ENCODE measurements at regions not wholly inside any gene's neighbourhood (a gene's known extent, or its start where the extent isn't known, plus 50 kb on each side); places are given as distances from the start of the nearest gene placed in this dataset.

DNA sequence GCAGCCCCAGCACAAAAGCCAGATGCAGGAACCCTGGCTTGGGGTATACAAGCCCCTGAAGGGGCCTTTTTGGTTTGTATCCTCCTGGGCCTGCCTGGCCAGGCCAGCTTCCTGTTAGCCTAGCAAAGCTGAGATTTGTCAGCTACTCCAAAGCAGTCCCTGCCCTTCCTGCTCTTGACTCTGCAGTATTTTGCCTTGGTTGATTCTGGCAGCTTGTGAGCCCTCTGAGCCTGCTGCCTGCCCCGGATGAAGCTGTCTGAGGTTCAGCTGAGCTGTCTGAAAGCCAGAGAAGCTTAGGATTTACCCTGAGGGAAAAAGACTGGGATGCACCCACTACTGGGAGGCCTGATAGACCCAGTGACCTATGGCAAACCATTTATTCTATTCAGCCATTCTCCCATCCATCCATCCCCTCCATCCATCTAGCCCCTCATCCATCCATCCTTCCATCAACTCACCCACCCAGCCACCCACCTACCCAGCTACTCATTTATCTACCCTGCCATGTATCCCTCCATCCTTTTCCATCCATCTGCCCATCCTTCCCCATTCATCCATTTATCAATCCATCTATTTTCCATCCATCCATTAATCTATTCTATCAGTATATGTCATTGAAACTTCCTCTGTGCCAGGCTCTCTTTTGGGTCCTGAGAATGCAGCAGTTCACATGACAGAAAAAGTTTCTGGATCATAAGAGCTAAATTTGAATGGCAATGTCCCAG is 307.5 kb downstream of the DHX35 start:
- DNase-seq: no peak

DNA sequence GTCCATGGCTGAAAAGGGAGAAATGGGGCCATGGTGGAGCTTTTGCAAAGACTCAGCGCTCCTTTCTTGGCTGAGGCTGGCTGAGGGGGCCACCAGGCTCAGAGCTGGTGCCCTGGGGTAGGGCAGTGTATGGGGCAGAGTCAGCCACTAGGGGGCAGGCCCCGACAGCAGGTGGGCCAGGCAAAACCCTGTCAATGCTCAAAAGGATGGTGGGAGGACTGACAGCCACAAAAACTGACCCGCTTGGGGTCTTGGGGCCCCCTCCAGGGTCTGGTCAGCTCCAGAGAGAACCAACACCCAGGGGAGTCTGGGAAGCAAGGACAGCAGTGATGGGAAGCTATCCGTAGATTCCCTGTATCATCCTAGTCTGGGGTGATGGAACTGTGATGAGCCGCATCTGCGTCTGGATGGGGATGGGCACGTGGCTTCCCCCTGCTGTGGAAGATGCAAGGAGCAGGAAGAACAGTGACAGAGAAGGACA is 306.9 kb downstream of the DHX35 start:
- no peak for DNase-seq

DNA sequence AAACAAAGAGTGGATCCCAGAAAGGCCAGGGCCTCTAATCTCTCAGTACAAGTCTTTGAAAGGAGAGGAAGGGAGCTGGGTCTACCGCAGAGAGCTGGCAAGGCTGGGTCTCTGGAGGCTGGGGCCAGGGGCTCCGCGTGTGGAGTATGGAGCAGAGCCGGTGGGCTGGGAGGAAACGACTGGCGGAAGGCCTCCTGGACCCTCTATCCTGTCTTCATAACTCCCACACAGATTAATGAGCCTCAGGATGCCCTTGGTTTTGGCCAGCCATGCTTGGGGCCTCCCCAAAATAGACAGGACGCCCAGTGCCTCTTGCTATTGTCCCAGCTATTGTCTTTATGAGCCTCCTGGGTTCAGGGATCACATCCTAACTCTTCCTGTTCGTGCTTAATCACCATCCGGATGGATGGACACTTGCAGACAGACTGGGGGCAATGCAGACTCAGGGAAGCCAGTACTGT is 306.4 kb downstream of the DHX35 start:
- DNase-seq: no peak

DNA sequence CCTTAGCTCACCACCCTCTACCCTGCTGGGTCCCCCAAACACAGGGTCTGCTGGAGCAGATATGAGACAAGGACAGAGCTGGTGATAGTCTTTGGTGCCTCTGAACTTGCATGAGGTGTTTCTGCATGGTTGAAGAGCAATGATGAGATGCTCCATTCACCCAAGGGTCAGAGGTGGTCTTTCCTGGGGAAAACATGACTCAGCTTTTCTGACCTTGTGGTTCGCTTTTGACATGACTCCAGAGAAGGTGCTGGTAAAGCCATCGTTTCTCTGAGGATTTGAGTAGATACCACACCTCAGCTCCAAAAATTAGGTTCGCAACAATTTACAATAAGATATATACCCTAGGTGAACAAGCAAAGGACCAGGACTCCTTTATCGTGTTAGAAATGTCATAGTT is 304.8 kb downstream of the DHX35 start:
- DNase-seq: no peak

DNA sequence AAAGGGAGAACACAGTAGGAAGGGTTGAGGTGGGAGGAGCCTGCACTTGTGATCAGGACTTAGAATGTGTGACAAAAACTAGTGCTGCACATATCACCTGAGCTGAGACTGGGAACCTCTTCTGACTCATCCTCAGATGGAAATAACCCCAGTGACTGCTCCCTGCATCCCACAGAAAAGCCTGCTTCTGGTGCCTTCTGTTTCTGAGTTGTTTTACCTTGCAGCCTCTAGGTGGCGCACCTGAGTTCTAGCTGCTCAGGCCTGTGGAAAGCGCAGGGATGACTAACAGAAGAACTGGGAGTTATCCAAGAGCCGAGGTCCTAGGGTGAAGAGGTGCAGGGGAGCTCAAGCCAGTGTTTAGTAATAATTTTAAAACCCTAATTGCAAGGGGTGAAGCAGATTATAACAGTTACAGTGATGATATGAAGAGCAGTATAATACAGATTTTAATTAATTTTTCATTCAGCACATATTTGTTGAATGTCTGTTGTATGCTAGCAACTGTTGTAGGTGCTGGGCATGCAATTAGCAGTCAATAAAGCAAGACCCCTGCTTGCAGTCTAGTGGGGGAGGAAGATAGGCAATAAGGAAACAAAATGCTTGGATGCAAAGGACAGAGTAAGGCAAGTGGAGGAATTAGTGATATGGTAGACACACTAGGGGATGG is 302.5 kb downstream of the DHX35 start:
- DNase-seq: no peak

DNA sequence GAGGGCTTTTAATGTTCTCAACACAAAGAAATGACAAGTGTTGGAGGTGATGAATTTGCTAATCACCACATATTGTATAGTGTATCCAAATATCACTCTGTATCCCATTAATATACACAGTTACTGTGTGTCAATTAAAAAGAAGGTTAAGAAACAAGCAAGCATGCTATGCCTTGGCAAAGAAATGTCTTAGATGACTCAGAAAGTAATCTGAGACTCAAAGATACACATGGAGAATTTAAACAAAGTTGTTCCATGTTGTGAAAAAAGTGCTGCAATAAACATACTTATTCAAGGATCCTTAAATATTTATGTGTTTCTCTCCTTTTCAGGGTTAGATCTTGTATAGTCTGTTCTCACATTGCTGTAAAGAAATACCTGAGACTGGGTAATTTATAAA is 300.9 kb downstream of the DHX35 start:
- no peak for DNase-seq

DNA sequence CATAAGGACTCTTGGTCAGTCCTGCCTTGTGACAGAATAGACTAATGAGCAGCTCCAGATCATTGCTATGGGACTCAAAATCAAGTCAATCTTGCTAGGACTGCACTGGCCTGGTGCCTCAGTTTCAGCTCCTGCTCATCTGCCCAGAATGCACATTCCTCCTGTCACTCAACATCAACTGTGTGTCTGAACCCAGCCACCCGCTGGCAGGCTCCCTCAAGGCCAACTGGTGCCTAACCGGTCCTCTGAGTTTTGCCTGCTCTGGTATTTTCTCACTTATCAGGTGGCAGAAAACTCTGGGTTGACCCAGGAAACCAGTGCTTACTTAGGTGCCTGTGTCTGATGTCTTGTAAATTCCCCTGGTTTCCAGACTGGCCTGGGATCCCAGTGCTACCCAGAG is 297.7 kb downstream of the DHX35 start:
- no peak for DNase-seq

DNA sequence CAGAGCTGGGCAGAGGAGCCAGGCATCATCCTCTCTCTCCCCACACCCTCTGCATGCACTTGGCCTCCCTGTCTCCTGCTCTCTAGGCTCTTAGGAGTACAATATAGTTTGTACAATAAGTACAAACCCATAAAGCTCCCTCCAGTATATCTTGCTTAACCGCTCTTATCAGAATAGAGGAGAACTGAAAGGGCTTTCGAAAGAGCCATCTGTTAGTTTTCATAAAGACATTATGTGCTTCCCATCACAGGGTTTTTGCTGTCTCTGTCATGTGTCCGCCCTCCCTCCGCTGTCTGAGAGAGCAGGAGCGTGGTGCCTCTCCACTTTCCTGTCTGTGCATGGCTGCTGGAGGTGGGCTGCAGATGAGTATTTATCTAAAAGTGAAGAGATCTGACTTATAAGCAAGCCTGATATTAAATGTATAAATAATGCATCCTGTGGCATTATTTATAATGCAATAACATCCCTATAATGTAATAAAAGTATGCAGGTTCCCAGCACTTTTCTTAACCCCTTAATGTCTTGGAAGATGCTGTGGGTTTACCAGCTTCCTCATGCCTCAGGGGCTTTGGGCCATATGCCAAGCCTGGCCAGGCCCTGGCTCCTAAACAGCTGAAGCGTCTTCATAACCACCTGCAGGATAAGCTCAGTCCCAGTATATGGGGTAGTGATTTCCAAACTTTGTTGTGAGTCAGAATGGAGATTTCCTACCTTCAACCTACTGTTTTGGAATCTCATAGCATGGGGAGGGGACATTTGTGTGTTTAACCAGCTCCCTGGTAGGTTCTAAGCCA is 297.1 kb downstream of the DHX35 start:
- DNase-seq: no peak

DNA sequence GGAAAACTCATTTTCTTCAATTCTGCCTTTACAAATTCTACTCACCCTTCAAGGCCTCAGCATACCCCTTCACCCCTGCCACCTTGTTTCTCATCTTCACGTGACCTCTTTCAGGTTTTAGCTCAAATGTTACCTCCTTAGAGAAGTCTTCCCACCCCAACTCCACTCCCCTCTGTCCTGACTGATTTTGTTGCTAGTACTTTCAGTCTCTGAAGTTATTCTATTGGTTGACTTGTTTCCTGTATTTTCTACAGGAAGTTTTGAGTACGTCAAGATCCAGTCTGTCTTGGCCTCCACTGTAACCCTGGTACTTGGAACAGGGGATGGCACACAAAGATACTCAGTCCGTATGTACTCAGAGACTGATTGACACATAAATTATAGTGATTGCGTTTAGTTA is 296.1 kb downstream of the DHX35 start:
- DNase-seq: no peak

DNA sequence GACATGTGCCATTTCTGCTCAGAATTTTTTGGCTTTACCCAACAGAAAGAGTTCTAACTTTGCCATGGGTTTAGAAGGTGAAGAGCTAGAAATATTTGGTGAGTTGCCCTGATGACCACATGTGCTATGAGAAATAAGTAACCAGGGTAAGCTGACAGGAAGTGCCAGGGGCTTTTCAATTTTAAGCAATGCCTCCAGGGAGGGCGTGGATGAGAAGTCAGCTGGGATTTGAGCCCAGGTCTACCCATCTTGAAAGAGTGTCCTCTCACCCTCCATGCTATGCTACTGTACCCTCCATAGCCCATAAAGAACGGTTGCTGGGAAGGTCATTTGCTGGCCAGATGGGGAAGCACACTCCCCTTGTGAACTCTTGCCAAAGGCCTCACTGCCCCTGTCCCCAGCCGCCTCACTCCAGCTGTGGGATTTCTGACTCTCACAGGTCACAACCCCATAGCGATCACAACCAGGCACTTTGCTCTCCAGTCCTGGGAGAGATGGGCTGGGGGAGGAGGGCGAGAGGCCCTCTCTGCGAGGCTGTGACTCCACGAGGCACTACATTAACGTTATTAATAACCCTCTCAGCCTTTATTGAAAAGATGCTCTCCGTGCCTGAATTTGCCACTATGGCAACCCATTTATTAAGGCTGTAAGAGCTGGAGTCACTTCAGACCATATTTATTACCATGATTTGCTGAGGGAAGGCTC is 291.1 kb downstream of the DHX35 start:
- no peak for DNase-seq

DNA sequence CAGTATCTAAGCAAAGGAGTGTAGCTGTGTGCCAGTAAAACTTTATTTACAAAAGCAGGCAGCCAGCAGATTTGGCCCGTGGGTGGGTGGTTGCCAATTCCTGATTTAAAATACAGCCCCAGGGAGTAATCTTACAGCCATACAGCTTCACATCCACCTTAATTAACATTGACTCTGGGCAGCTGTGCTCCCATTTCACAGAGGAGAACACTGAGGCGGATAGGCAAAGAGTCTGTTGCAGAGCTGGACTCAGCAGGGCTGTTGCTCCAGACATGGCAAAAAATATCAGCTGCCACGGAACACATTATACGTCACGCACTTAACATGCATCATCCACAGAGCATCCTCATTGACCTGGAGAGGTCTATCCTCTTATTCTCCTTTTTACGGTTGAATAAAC is 289.9 kb downstream of the DHX35 start:
- no peak for DNase-seq

DNA sequence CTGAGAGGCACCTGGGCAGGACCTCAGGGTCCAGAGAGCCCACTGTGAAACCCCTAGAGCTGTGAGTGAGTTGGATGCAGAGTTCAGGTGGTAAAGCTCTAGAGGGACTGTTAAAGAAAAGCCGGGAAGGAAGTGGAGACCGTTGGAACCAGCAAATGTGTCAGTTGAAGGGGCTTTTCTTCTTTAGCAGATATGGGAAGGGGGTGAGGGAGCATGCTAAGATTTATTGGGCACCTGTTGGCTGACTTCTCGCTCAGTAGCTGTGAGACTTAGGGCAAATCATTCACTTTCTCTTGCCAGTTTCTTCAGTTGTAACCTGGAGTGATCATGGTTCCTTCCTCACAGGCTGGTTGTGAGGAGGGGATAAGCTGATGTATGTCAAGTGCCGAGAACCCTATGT is 287.7 kb downstream of the DHX35 start:
- DNase-seq: no peak

DNA sequence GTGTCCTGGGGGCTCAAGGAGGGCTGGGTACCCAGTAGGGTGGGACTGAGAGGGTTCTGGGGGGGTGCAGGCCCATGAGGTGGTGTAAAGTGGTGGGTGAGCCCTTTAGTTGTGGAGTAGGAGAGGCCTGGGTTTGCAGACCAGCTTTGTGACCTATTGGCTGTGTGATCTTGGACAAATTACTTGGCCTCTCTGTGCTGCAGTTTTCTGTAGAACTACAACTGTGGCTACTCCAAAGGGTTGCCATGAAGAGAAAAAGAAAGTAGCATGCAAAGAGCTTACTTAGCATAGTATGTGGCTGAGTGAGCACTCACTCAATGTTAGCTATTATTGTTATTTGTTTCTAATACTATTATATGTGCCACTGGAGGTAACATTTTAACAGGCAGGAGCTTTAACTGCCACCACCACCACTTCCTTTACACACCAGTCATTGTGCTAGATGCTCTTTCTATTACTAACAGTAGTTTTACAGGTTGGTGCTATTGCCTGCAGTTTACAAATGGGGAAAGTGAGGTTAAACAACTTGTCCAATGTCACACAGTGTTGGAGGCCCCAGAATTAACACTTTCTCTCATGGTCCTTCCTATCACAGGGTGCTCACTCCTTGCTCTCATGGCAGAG is 286.8 kb downstream of the DHX35 start:
- DNase-seq: no peak

DNA sequence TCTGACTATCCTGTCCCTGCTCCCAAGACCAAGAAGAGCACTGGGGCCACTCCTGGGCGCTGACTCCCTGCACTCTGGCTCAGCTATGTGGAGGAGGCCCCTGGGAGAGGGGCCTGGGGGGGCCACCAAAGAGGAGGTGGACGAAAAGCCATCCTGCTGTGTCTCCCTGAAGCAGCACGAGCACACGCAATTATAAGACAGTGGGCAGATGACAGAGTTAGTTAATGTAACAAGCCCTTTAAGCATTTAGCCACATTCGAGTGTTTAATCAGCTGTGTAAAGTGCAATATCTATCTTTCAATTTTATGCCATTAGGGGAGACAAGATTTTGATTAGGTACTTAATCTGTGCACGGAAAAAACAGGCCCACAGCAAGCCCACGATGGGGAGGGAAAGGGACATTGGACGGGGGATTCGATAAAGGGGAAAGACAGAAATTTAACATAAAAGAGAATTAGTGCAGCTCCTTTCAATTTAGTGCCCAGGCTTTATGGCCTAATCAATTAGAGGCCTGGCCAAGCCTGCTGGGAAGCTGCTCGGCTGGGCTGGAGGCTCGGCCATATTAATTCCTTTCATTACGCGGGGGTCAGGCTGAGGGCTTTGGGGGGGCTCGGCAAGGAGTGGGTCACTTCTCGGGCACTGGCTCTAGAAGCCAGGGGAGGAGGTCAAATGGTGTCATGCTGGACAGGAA is 286.2 kb downstream of the DHX35 start:
- no peak for DNase-seq

DNA sequence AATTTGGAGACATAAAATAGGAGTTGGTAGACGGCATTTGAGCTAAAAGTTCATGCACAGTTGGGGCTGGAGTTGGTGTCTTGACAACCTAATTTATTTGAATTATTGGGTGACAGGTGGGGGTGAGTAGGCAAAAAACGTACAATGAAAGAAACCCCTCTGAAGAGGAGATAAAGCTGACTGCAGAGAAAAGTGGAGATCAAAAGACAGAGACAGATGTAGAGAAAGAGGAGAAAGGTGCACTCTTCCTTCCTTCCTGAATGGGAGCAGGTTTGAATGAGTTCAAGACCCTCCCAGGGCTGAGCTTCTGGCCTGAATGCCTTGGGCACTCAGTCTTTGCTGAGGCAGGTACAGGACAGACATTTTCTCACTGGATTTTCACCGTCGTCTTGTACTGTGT is 284.3 kb downstream of the DHX35 start:
- no peak for DNase-seq

DNA sequence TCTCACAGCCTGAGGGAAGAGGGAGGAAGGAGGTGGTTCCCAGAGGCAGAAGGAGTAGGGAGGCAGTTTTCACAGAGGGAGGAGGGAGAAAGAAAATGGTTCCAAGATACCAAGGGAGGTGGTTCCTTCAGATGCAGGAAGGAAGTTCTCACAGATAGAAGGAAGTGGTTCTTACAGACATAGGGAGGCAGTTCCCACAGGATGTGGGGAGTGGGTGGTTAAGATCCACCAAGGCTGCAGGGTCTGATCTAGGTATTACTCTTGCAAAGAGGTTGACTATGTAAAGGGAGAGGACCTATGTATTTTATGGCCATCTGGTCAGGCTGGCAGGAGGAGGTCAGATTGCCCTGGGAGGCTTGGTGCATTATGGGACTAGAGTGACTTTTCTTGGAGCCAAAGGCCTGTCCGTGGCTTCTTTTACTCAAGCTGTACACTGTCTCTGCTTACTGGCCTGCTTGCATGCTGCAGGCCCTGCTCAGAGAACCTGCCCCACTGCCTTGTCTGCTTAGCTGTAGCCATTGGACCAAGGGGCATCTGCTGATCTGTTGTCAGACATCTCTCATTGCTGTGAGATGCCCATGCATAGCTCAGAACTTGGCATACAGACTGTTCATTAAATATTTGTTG is 283.7 kb downstream of the DHX35 start:
- DNase-seq: no peak

DNA sequence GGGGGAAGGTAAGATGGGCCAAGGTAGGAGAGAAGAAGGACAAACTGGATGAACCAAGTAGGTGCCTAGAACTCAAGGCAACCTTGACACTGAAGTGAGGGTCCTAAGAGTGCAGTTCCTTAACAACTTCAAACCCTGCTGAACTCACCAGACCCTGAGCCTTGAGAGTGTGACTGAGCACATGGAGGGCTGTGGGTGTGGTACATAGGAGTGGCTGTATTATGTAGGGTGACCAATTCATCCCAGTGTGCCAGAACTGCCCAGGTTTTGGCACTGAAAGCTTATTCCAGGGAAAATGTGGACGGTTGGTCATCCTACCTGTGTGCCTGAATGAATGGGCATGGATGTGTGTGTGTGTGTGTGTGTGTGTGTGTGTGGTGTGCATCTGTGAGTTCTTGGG is 281.8 kb downstream of the DHX35 start:
- DNase-seq: no peak

DNA sequence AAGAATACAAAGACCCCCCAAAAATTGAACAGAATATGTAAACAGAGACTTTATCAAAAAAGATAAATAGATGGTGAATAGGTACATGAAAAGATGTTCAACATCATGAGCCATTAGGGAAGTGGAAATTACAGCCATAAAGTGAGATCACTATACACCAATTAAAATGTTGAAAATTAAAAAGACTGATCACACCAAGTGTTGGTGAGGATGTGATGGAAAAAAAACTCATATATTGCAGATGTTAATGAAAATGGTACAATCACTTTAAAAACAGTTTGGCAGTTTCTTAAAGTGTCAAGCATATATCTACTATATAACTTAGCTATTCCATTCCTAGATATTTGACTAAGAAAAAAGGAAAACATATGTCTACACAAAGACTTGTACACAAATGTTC is 280.5 kb downstream of the DHX35 start:
- DNase-seq: no peak

DNA sequence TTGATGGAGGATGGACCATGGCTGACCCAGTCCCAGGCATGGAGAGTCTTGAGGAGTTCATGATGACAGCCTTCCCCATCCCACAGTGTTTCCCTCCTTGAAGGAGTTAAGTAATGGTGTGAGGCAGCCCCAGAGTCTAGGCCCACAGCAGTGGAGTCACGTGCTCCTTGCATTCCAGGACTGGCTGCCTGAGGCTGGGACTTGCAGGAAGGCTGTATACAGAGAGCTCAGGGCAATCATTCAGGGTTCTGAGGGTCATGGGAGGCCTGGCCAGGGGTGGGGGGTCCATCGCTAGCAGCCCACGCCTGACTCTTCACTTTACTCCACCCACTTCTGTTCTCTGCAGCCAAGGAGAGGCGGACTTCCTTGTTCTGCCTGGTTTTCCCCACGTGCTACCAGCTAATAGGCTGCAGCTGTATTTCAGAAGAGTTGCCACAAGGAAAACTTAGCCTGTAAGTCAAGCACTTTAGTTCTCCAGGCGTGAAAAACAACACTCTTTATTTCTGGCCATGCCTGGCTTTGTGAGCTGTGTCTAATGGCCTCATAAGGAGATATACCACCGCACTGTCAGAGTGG is 272.5 kb downstream of the DHX35 start:
- DNase-seq: no peak

DNA sequence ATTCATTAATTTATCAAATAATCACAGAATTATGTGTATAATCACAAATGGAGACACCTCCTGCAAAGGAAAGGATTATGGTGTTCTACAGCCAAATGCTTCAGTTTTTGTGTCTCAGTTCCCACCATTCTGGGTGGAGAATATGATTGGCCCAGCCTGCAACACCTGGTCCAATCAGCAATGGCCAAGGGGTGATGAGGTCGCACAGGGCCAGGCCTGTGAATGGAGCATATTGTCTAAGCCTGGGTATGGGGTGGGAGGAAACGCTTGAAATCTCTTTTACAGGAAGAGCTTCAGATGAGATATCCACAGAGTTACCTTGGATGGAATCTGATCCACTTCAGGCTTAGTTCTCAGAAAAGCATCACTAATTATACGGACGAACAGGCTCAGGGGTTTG is 271.6 kb downstream of the DHX35 start:
- no peak for DNase-seq

DNA sequence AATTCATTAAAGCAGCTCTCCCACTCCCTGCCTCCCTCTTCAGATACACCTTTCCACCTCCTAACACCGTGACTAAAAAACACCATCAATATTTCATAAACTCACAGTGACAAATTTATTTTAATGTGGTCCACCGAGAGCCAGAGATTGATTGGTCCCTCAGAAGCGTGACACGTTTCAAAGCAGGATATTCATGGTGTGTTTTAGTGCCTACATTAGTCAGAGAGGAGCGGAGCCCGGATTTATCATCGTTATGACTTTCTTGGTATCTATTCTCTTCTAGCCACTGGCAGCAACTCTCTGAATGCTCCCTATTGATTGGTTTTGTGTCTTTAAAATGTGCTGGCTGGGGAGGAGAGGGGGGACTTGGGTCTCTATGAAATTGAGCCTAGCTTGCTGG is 265.3 kb downstream of the DHX35 start:
- DNase-seq: no peak
